BLaER1 treated with 17β-estradiol and CSF1 and Interleukin-3, amounts not matched to agents 10 nM and 100 nM (cell line): ENCODE measurements at regions not wholly inside any gene's neighbourhood (a gene's known extent, or its start where the extent isn't known, plus 50 kb on each side); places are given as distances from the start of the nearest gene placed in this dataset.
A peak's percentile ranks its signal among the peaks of the same experiment; 100 is the strongest.

Source experiments
- H3K27ac ChIP-seq, 11 experiments: shearing (Covaris generic); formaldehyde crosslinking; 2 replicates each; pipeline ENCODE4 v1.8.1; 2022
- H3K27me3 ChIP-seq, 11 experiments: shearing (Covaris generic); formaldehyde crosslinking; 2 replicates each; pipeline ENCODE4 v1.8.1; 2022
- H3K36me3 ChIP-seq, 11 experiments: shearing (Covaris generic); formaldehyde crosslinking; 2 replicates each; pipeline ENCODE4 v1.8.1; 2022
- H3K4me1 ChIP-seq, 10 experiments: shearing (Covaris generic); formaldehyde crosslinking; 2 replicates each; pipeline ENCODE4 v1.8.1; 2022
- H3K4me2 ChIP-seq, 11 experiments: shearing (Covaris generic); formaldehyde crosslinking; 2 replicates each; pipeline ENCODE4 v1.8.1; 2022
- H3K4me3 ChIP-seq, 10 experiments: shearing (Covaris generic); formaldehyde crosslinking; 2 replicates each; pipeline ENCODE4 v1.8.1; 2022
- H3K9ac ChIP-seq, 11 experiments: shearing (Covaris generic); formaldehyde crosslinking; 2 replicates each; pipeline ENCODE4 v1.8.1; 2022
- H3K9me3 ChIP-seq, 11 experiments: shearing (Covaris generic); formaldehyde crosslinking; replicated peaks in 1 of 11; 2 replicates each; pipeline ENCODE4 v1.8.1; 2022
- H4K20me1 ChIP-seq, 11 experiments: shearing (Covaris generic); formaldehyde crosslinking; 2 replicates each; pipeline ENCODE4 v1.8.1; 2022
- Cebpa-rat ChIP-seq, 11 experiments: shearing (Covaris generic); IDR thresholded peaks; 2 replicates each; pipeline ENCODE4 v1.8.1; 2022

GRCh38 chr13:107066355-107066754 is 498.4 kb upstream of the ARGLU1 start:
- Histone ChIP-seq H3K9ac (no peak overlapping the region), H3K27me3 (no peaks in the 10 kb centered on the region), H3K4me3 (no peak overlapping the region), H3K4me1 (peaks cover 0 to 20% (median 7%) of the 10 kb centered on the region in 10 experiments; a peak in 7 of 20 replicates), H3K9me3 (peaks cover 3 to 11% (median 5%) of the 10 kb centered on the region in 11 experiments; a peak in 12 of 22 replicates), H3K36me3 (peaks cover 0 to 15% (median 0%) of the 10 kb centered on the region in 11 experiments; a peak in 5 of 22 replicates), H3K4me2 (no peak overlapping the region), H4K20me1 (no peaks in the 10 kb centered on the region), H3K27ac (no peak overlapping the region)
- no peak for TF ChIP-seq Cebpa-rat (IDR thresholded peaks at IDR 0.05)

- Histone ChIP-seq H3K4me3 (no peak overlapping the region), H3K36me3 (peaks cover 0 to 13% (median 0%) of the 10 kb centered on the region in 11 experiments; a peak in 5 of 22 replicates), H3K4me1 (peaks cover 0 to 20% (median 7%) of the 10 kb centered on the region in 10 experiments; a peak in 7 of 20 replicates), H3K27ac (no peak overlapping the region), H3K27me3 (no peaks in the 10 kb centered on the region), H3K9me3 (peaks cover 4 to 24% (median 10%) of the 10 kb centered on the region in 11 experiments; a peak in 17 of 22 replicates), H4K20me1 (no peaks in the 10 kb centered on the region), H3K9ac (no peak overlapping the region), H3K4me2 (no peak overlapping the region)
- no peak for TF ChIP-seq Cebpa-rat (IDR thresholded peaks at IDR 0.05)
These were observed 497.1 kb upstream of the ARGLU1 start for GRCh38 chr13:107065036-107065435.

- TF ChIP-seq Cebpa-rat (IDR thresholded peaks at IDR 0.05) = no peak
- no peaks in the 10 kb centered on the region for H3K27me3 ChIP-seq
- H3K9me3 ChIP-seq = peaks cover 8 to 47% (median 20%) of the 10 kb centered on the region in 11 experiments; a peak in 18 of 22 replicates
- no peak overlapping the region for H3K27ac ChIP-seq
- peaks cover 0 to 31% (median 0%) of the 10 kb centered on the region in 11 experiments; a peak in 6 of 22 replicates for H3K36me3 ChIP-seq
- H3K4me2 ChIP-seq = 0 out of 22 replicates have a peak overlapping the region, but pooled peaks of 2 of the 11 experiments have one; percentile 17 to 18
- peaks cover 0 to 6% (median 0%) of the 10 kb centered on the region in 10 experiments; a peak in 1 of 20 replicates for H3K4me1 ChIP-seq
- H4K20me1 ChIP-seq = no peaks in the 10 kb centered on the region
- no peak overlapping the region for H3K4me3 ChIP-seq
- H3K9ac ChIP-seq = no peak overlapping the region
These were observed 489.2 kb upstream of the ARGLU1 start for GRCh38 chr13:107057028-107057631.

- Histone ChIP-seq H3K9ac (no peak overlapping the region), H4K20me1 (no peaks in the 10 kb centered on the region), H3K27ac (no peak overlapping the region), H3K27me3 (no peaks in the 10 kb centered on the region), H3K4me3 (no peak overlapping the region), H3K4me2 (peak overlapping the region in 8 of 11 experiments; percentile 8 to 67 (median 38); a peak in 12 of 22 replicates), H3K36me3 (peaks cover 0 to 14% (median 0%) of the 10 kb centered on the region in 11 experiments; a peak in 4 of 22 replicates), H3K9me3 (peaks cover 15 to 66% (median 33%) of the 10 kb centered on the region in 11 experiments), H3K4me1 (peaks cover 0 to 11% (median 8%) of the 10 kb centered on the region in 10 experiments; a peak in 10 of 20 replicates)
- no peak for TF ChIP-seq Cebpa-rat (IDR thresholded peaks at IDR 0.05)
These were observed 475.4 kb upstream of the ARGLU1 start for GRCh38 chr13:107043021-107043956.

- no peak overlapping the region for H3K4me3 ChIP-seq
- H3K27ac ChIP-seq = no peak overlapping the region
- H3K9ac ChIP-seq = no peak overlapping the region
- TF ChIP-seq Cebpa-rat (IDR thresholded peaks at IDR 0.05) = no peak
- no peak overlapping the region for H3K4me2 ChIP-seq
- no peaks in the 10 kb centered on the region for H3K4me1 ChIP-seq
- H3K9me3 ChIP-seq = peaks cover 0 to 44% (median 33%) of the 10 kb centered on the region in 11 experiments; a peak in 18 of 22 replicates
- peaks cover 0 to 32% (median 7%) of the 10 kb centered on the region in 11 experiments; a peak in 9 of 22 replicates for H3K36me3 ChIP-seq
- H3K27me3 ChIP-seq = no peaks in the 10 kb centered on the region
- no peaks in the 10 kb centered on the region for H4K20me1 ChIP-seq
These were observed 467.8 kb upstream of the ARGLU1 start for GRCh38 chr13:107035778-107036177.

GRCh38 chr13:107035186-107035585 is 467.2 kb upstream of the ARGLU1 start:
- Histone ChIP-seq H3K9me3 (peaks cover 0 to 48% (median 31%) of the 10 kb centered on the region in 11 experiments; a peak in 18 of 22 replicates), H3K4me3 (no peak overlapping the region), H3K27ac (no peak overlapping the region), H3K4me2 (no peak overlapping the region), H4K20me1 (no peaks in the 10 kb centered on the region), H3K27me3 (no peaks in the 10 kb centered on the region), H3K4me1 (no peaks in the 10 kb centered on the region), H3K36me3 (peaks cover 0 to 35% (median 7%) of the 10 kb centered on the region in 11 experiments; a peak in 9 of 22 replicates), H3K9ac (no peak overlapping the region)
- no peak for TF ChIP-seq Cebpa-rat (IDR thresholded peaks at IDR 0.05)

GRCh38 chr13:107034236-107034872 is 466.4 kb upstream of the ARGLU1 start:
- TF ChIP-seq Cebpa-rat (IDR thresholded peaks at IDR 0.05) = no peak
- H3K9ac ChIP-seq = no peak overlapping the region
- H3K9me3 ChIP-seq = peaks cover 0 to 41% (median 26%) of the 10 kb centered on the region in 11 experiments; a peak in 18 of 22 replicates
- no peaks in the 10 kb centered on the region for H4K20me1 ChIP-seq
- H3K27me3 ChIP-seq = no peaks in the 10 kb centered on the region
- H3K4me3 ChIP-seq = no peak overlapping the region
- H3K27ac ChIP-seq = no peak overlapping the region
- no peak overlapping the region for H3K4me2 ChIP-seq
- H3K36me3 ChIP-seq = peaks cover 0 to 36% (median 7%) of the 10 kb centered on the region in 11 experiments; a peak in 10 of 22 replicates
- H3K4me1 ChIP-seq = no peaks in the 10 kb centered on the region

- Histone ChIP-seq H3K4me1 (no peaks in the 10 kb centered on the region), H3K4me3 (no peak overlapping the region), H3K27ac (no peak overlapping the region), H3K9ac (no peak overlapping the region), H3K9me3 (peaks cover 0 to 42% (median 21%) of the 10 kb centered on the region in 11 experiments; a peak in 16 of 22 replicates), H3K4me2 (no peak overlapping the region), H3K27me3 (no peaks in the 10 kb centered on the region), H4K20me1 (no peaks in the 10 kb centered on the region), H3K36me3 (peaks cover 0 to 37% (median 13%) of the 10 kb centered on the region in 11 experiments; a peak in 10 of 22 replicates)
- TF ChIP-seq Cebpa-rat (IDR thresholded peaks at IDR 0.05) = no peak
These were observed 463.8 kb upstream of the ARGLU1 start for GRCh38 chr13:107031716-107032115.
